K562 (cell line): ENCODE measurements at regions not wholly inside any gene's neighbourhood (a gene's known extent, or its start where the extent isn't known, plus 50 kb on each side); places are given as distances from the start of the nearest gene placed in this dataset.
A peak's percentile ranks its signal among the peaks of the same experiment; 100 is the strongest.

Experiments used
- ATAC-seq: fragments of 200-7000 bp; cut with Tn5 transposase; 3 replicates; pipeline ENCODE4 v1.9.1; 2020; ENCODE audit warnings: moderate library complexity
- BruUV-seq: library from RNA; stranded (reverse); fragments of 400-500 nt; replicated peaks from 2 replicates; lab custom pipeline; 2021; lab: Mats Ljungman, UMichigan
- CTCF ChIA-PET: fragments of 300-600 bp; formaldehyde crosslinking; extraction: SDS; loops from one replicate; lab custom pipeline; 2021; ENCODE audit warnings: low intra/inter-chr PET ratio; lab: Yijun Ruan, JAX
- POLR2A ChIA-PET: fragments of 300-600, 350-650 bp; sonication (Branson Sonifier 250); formaldehyde crosslinking; extraction: SDS; loops from one replicate; lab custom pipeline; 2021; ENCODE audit warnings: antibody characterized with exemption, inconsistent platforms; lab: Yijun Ruan, JAX
- DNase-seq, 4 experiments: peaks; one replicate each; pipeline versions ENCODE4 v3.0.0 to v3.0.0-alpha.2; 2011 to 2018; ENCODE audit warnings: low spot score in 3 of 4, mixed read lengths in 3 of 4; ENCODE audit errors: extremely low read depth in 1 of 4
- FAIRE-seq: peaks from 2 replicates; lab custom pipeline; 2011; peaks lifted over from hg19 to GRCh38; lab: Jason Lieb, UNC
- H2AFZ ChIP-seq: 2 replicates; pipeline ENCODE4 v1.6.0; 2011; ENCODE audit warnings: low read depth, low read length, control low read depth, inconsistent platforms
- H3K27ac ChIP-seq: fragments of 200-600 bp; 3 replicates; pipeline ENCODE4 v1.8.0; 2011; ENCODE audit warnings: low read depth, mild to moderate bottlenecking, control low read depth, inconsistent platforms, low read length, moderate library complexity, mixed read lengths; ENCODE audit errors: extremely low read depth
- H3K27me3 ChIP-seq, 2 experiments: fragments of 300-600 bp in 1 of 2; 2 replicates in 1 of 2; 3 replicates in 1 of 2; pipeline versions ENCODE4 v1.6.0 to v1.8.0; 2011; ENCODE audit warnings: inconsistent platforms in 2 of 2, low read length in 2 of 2, mild to moderate bottlenecking in 1 of 2, mixed read lengths in 1 of 2, moderate library complexity in 1 of 2; ENCODE audit not compliant: control insufficient read depth in 2 of 2, insufficient read depth in 2 of 2
- H3K36me3 ChIP-seq: fragments of 300-600 bp; 3 replicates; pipeline ENCODE4 v1.8.0; 2011; ENCODE audit warnings: mild to moderate bottlenecking, low read length, inconsistent platforms; ENCODE audit not compliant: control insufficient read depth, insufficient read depth
- H3K4me1 ChIP-seq, 2 experiments: fragments of 200-600 bp in 1 of 2; replicated peaks in 1 of 2; 2 replicates in 1 of 2; 3 replicates in 1 of 2; pipeline versions ENCODE4 v1.5.1 to v1.8.0; 2011; ENCODE audit warnings: inconsistent platforms in 2 of 2, low read length in 2 of 2, mild to moderate bottlenecking in 1 of 2, mixed read lengths in 1 of 2, moderate library complexity in 1 of 2; ENCODE audit not compliant: control insufficient read depth in 2 of 2, insufficient read depth in 2 of 2
- H3K4me2 ChIP-seq: 2 replicates; pipeline ENCODE4 v1.6.1; 2011; ENCODE audit warnings: low read length, control low read depth, inconsistent platforms, mixed read lengths; ENCODE audit not compliant: insufficient read depth
- H3K4me3 ChIP-seq: fragments of 200-600 bp; sonication (generic), shearing (Covaris generic); 2 replicates; pipeline ENCODE4 v1.5.1; 2016; ENCODE audit warnings: control low read depth, inconsistent platforms
- H3K79me2 ChIP-seq: fragments of 200-600 bp; 3 replicates; pipeline ENCODE4 v1.8.0; 2011; ENCODE audit warnings: low read length, inconsistent platforms; ENCODE audit not compliant: control insufficient read depth, insufficient read depth
- H3K9ac ChIP-seq, 2 experiments: 2 replicates each; pipeline versions ENCODE4 v1.6.0 to v1.6.1; 2011; ENCODE audit warnings: low read depth in 2 of 2, low read length in 2 of 2, control low read depth in 1 of 2, inconsistent platforms in 1 of 2, mild to moderate bottlenecking in 1 of 2, mixed read lengths in 1 of 2; ENCODE audit not compliant: insufficient read depth in 1 of 2
- H3K9me1 ChIP-seq: one replicate; pipeline ENCODE4 v1.6.0; 2011; ENCODE audit warnings: inconsistent platforms, mild to moderate bottlenecking, low read length, moderate library complexity; ENCODE audit not compliant: control insufficient read depth, insufficient read depth
- H3K9me3 ChIP-seq: replicated peaks from 2 replicates; pipeline ENCODE4 v1.5.1; 2011; ENCODE audit warnings: low read depth, low read length, inconsistent platforms; ENCODE audit not compliant: control insufficient read depth, insufficient read depth
- H4K20me1 ChIP-seq: replicated peaks from 2 replicates; pipeline ENCODE4 v1.6.1; 2011; ENCODE audit warnings: low read length, inconsistent platforms, mixed read lengths; ENCODE audit not compliant: control insufficient read depth, insufficient read depth
- C11orf30 ChIP-seq: fragments of 450-650 bp; IDR thresholded peaks from 2 replicates; pipeline ENCODE4 v1.6.1; 2016; ENCODE audit warnings: low read depth, mild to moderate bottlenecking
- CBFA2T2 ChIP-seq: fragments of 450-650 bp; conservative IDR thresholded peaks from 2 replicates; pipeline ENCODE4 v1.6.1; 2017; ENCODE audit warnings: mild to moderate bottlenecking
- CBFB ChIP-seq: sonication (generic); formaldehyde crosslinking; IDR thresholded peaks from 2 replicates; pipeline ENCODE4 v1.4.0; 2020; ENCODE audit warnings: mild to moderate bottlenecking, missing genetic modification reagents
- GABPB1 ChIP-seq: sonication (generic); formaldehyde crosslinking; IDR thresholded peaks from 2 replicates; pipeline ENCODE4 v1.8.0; 2022; ENCODE audit warnings: mild to moderate bottlenecking, missing genetic modification reagents
- HNRNPLL ChIP-seq: fragments of 200-400 bp; formaldehyde crosslinking; IDR thresholded peaks from 2 replicates; pipeline ENCODE4 v1.6.1; 2017; ENCODE audit warnings: low read length, low read depth, mild to moderate bottlenecking; ENCODE audit not compliant: poor library complexity, severe bottlenecking
- MYNN ChIP-seq, 2 experiments: sonication (generic); formaldehyde crosslinking in 1 of 2; IDR thresholded peaks; 2 replicates each; pipeline versions ENCODE4 v1.5.0 to v1.6.1; 2016 to 2020; ENCODE audit warnings: antibody characterized with exemption in 1 of 2, missing genetic modification reagents in 1 of 2
- SPI1 ChIP-seq: IDR thresholded peaks from 2 replicates; pipeline ENCODE4 v1.6.1; 2011; ENCODE audit warnings: low read depth, low read length, control low read depth, borderline replicate concordance
- SREBF2 ChIP-seq: sonication (generic); formaldehyde crosslinking; IDR thresholded peaks from 2 replicates; pipeline ENCODE4 v1.4.0; 2020; ENCODE audit warnings: mild to moderate bottlenecking, missing genetic modification reagents
- ZNF316 ChIP-seq: fragments of 450-650 bp; IDR thresholded peaks from 2 replicates; pipeline ENCODE4 v1.6.1; 2016
- ZSCAN29 ChIP-seq: fragments of 450-650 bp; IDR thresholded peaks from 2 replicates; pipeline ENCODE4 v1.6.1; 2017
- WGBS: fragments of 100-300 bp; shearing (Covaris generic); methylation state at CpG from one replicate; pipeline ENCODE4 v1.1.6; 2016; ENCODE audit warnings: low coverage, mixed read lengths; ENCODE audit not compliant: insufficient coverage; ENCODE audit errors: missing lambda C conversion rate; 5-methylcytosine and 5-hydroxymethylcytosine counted together
- in situ Hi-C: fragments of 300-500 bp; cut with MboI; formaldehyde crosslinking; loops from 4 replicates; pipeline ENCODE4 v1.15.0; 2018; ENCODE audit warnings: inconsistent platforms, mixed read lengths
- intact Hi-C: fragments of 100-400 bp; cut with micrococcal nuclease; formaldehyde crosslinking; loops from 2 replicates; pipeline ENCODE4 v1.14.2; 2022

GRCh38 chr5:10073441-10074104 lies 176.1 kb downstream of the ATPSCKMT start:
- BruUV-seq, result no TSS peak
- ChIA-PET CTCF (no interaction called here), POLR2A (interaction anchor here (0.6 kb wide), 1 partner anchor 176 kb away, joined by 4 read pairs; the partner anchor contains the start of genes ATPSCKMT and CCT5)
- H3K4me2 ChIP-seq, result no peak overlapping the region
- DNase-seq (no peak), ATAC-seq (no peak), FAIRE-seq (no peak)
- peaks cover 3 to 24% of the 10 kb centered on the region in 2 experiments; a peak in 4 of 5 replicates for H3K27me3 ChIP-seq
- H3K9me1 ChIP-seq, result no peaks in the 10 kb centered on the region
- no peaks in the 10 kb centered on the region for H3K4me1 ChIP-seq
- intact Hi-C loops, result no loop called here
- in situ Hi-C loops, result no loop called here
- under 1% methylated on average over 8 of the region's 8 CpGs for WGBS
- no peaks in the 10 kb centered on the region for H3K36me3 ChIP-seq
- no peak overlapping the region for H3K9ac ChIP-seq
- H3K9me3 ChIP-seq, result no peaks in the 10 kb centered on the region
- H3K79me2 ChIP-seq, result no peaks in the 10 kb centered on the region
- H4K20me1 ChIP-seq, result no peaks in the 10 kb centered on the region
- no peak overlapping the region for H3K27ac ChIP-seq
- TF ChIP-seq ZSCAN29 (no peak), SPI1 (peak; percentile 89)
- no peak overlapping the region for H3K4me3 ChIP-seq
- H2AFZ ChIP-seq, result no peak overlapping the region

GRCh38 chr5:10069637-10070313 lies 179.9 kb downstream of the ATPSCKMT start:
- CTCF ChIA-PET, result no interaction called here
- no peak overlapping the region for H3K27ac ChIP-seq
- TF ChIP-seq CBFA2T2, result no peak
- no peak for TF ChIP-seq GABPB1 (CRISPR knock-in tag)
- TF ChIP-seq C11orf30, result no peak
- no peak for TF ChIP-seq HNRNPLL
- TF ChIP-seq CBFB, result no peak
- TF ChIP-seq SREBF2 (CRISPR knock-in tag), result no peak
- TF ChIP-seq ZNF316, result 0 out of 2 replicates have a peak, but pooled peaks have one; percentile 3
- no peak for TF ChIP-seq MYNN (IDR thresholded peaks at IDR 0.05)
- TF ChIP-seq MYNN (CRISPR knock-in tag; IDR thresholded peaks at IDR 0.05), result no peak
- TF ChIP-seq, all 486 proteins: peak for 1
- 1% methylated on average over 4 of the region's 4 CpGs for WGBS
- intact Hi-C loops, result no loop called here
- no peaks in the 10 kb centered on the region; a peak in 1 of 5 replicates for H3K4me1 ChIP-seq
- no TSS peak for BruUV-seq
- no peaks in the 10 kb centered on the region for H3K36me3 ChIP-seq
- H2AFZ ChIP-seq, result no peak overlapping the region
- no peak overlapping the region for H3K4me3 ChIP-seq
- POLR2A ChIA-PET, result no interaction called here
- H3K9me3 ChIP-seq, result peaks cover 3% of the 10 kb centered on the region; the same call in 1 of the 2 replicates
- no peak for ATAC-seq
- no peak for DNase-seq
- no peaks in the 10 kb centered on the region for H3K79me2 ChIP-seq
- H3K27me3 ChIP-seq, result peaks cover 0 to 4% of the 10 kb centered on the region in 2 experiments; a peak in 1 of 5 replicates
- no peak overlapping the region for H3K9ac ChIP-seq
- no peak for FAIRE-seq
- H3K4me2 ChIP-seq, result no peak overlapping the region
- no peaks in the 10 kb centered on the region for H4K20me1 ChIP-seq
- in situ Hi-C loops, result no loop called here
- H3K9me1 ChIP-seq, result no peaks in the 10 kb centered on the region
